Stimulated activated CD4-positive, alpha-beta T cell treated with anti-CD3 and anti-CD28 coated beads, Interleukin-12 subunit alpha, Interleukin-12 subunit beta, amount 100 ng/mL, for 24 hours (primary cell): ENCODE measurements at regions not wholly inside any gene's neighbourhood (a gene's known extent, or its start where the extent isn't known, plus 50 kb on each side); places are given as distances from the start of the nearest gene placed in this dataset.

Source experiments
- DNase-seq, 2 experiments: peaks; one replicate each; pipeline ENCODE4 v3.0.0-alpha.2; 2020; ENCODE audit warnings: low read depth in 2 of 2

- DNase-seq = no peak
Measured at GRCh38 chr1:38718031-38718430, 141.5 kb downstream of the RRAGC start.

- no peak for DNase-seq
Measured at GRCh38 chr1:38716229-38716628, 143.3 kb downstream of the RRAGC start.

GRCh38 chr1:38715415-38715814 lies 144.2 kb downstream of the RRAGC start:
- DNase-seq = no peak

- no peak for DNase-seq
Measured at GRCh38 chr1:38712046-38712445, 147.5 kb downstream of the RRAGC start.

GRCh38 chr1:38708701-38709258 lies 150.8 kb downstream of the RRAGC start:
- no peak for DNase-seq

- DNase-seq = no peak
Measured at GRCh38 chr1:38701088-38701487, 158.5 kb downstream of the RRAGC start.

GRCh38 chr1:38700077-38700470 lies 159.5 kb downstream of the RRAGC start:
- no peak for DNase-seq

- no peak for DNase-seq
Measured at GRCh38 chr1:38699330-38700076, 160.1 kb downstream of the RRAGC start.

GRCh38 chr1:38697387-38697786 lies 162.2 kb downstream of the RRAGC start:
- DNase-seq = no peak

GRCh38 chr1:38696371-38696770 lies 163.2 kb downstream of the RRAGC start:
- DNase-seq = no peak

- DNase-seq = no peak
Measured at GRCh38 chr1:38693759-38694158, 165.8 kb downstream of the RRAGC start.

- DNase-seq = no peak
Measured at GRCh38 chr1:38693031-38693430, 166.5 kb downstream of the RRAGC start.

GRCh38 chr1:38690790-38691449 lies 168.7 kb downstream of the RRAGC start:
- no peak for DNase-seq

- no peak for DNase-seq
Measured at GRCh38 chr1:38686927-38687255, 172.7 kb downstream of the RRAGC start.

- no peak for DNase-seq
Measured at GRCh38 chr1:38686167-38686926, 173.2 kb downstream of the RRAGC start.

GRCh38 chr1:38685388-38685787 lies 174.2 kb downstream of the RRAGC start:
- DNase-seq = no peak

GRCh38 chr1:38680801-38681510 lies 178.6 kb downstream of the RRAGC start:
- DNase-seq = no peak

GRCh38 chr1:38677756-38678155 lies 181.8 kb downstream of the RRAGC start:
- no peak for DNase-seq

GRCh38 chr1:38677311-38677710 lies 182.3 kb downstream of the RRAGC start:
- no peak for DNase-seq

GRCh38 chr1:38672692-38673091 lies 186.9 kb downstream of the RRAGC start:
- DNase-seq = no peak

- DNase-seq = no peak
Measured at GRCh38 chr1:38671221-38671620, 188.4 kb downstream of the RRAGC start.

GRCh38 chr1:38670544-38671122 lies 188.9 kb downstream of the RRAGC start:
- DNase-seq = no peak
